HFF-Myc (cell line): ENCODE measurements at regions not wholly inside any gene's neighbourhood (a gene's known extent, or its start where the extent isn't known, plus 50 kb on each side); places are given as distances from the start of the nearest gene placed in this dataset.

Experiments
- DNase-seq: peaks from one replicate; pipeline ENCODE4 v3.0.0-alpha.2; 2011; ENCODE audit warnings: low read depth; ENCODE audit errors: extremely low read depth
- H3K4me3 ChIP-seq: replicated peaks from 2 replicates; pipeline ENCODE4 v1.5.1; 2011; ENCODE audit warnings: low read depth, mild to moderate bottlenecking, control low read depth, low read length
- CTCF ChIP-seq: IDR thresholded peaks from 2 replicates; pipeline ENCODE4 v1.5.1; 2012; ENCODE audit warnings: mild to moderate bottlenecking, low read depth, low read length, control low read depth; ENCODE audit errors: missing control alignments

DNA sequence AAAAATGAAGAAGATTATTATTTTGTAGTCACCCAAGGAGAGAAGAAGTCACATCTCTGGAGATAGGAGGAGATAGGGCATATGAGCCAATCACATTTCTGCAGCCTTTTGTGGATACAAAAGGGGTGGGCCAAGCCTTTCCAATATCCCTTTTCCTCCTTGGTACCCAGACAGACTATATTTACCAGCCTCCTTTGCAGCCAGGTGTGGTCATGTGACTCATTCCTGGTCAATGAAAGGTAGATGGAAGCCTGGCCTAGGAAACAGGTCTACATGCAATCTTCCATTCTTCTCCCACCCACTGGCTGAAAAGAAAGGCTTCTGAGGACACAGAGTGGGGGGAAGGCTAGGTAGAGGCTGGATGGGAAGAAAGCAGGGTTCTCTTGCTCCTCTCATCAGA is 58.1 kb upstream of the ERG start:
- no peak for TF ChIP-seq CTCF
- H3K4me3 ChIP-seq: no peak overlapping the region
- no peak for DNase-seq

- no peak overlapping the region for H3K4me3 ChIP-seq
- no peak for DNase-seq
- TF ChIP-seq CTCF: no peak
Measured at GRCh38 chr21:38561205-38561604, 62.9 kb upstream of the ERG start.

DNA sequence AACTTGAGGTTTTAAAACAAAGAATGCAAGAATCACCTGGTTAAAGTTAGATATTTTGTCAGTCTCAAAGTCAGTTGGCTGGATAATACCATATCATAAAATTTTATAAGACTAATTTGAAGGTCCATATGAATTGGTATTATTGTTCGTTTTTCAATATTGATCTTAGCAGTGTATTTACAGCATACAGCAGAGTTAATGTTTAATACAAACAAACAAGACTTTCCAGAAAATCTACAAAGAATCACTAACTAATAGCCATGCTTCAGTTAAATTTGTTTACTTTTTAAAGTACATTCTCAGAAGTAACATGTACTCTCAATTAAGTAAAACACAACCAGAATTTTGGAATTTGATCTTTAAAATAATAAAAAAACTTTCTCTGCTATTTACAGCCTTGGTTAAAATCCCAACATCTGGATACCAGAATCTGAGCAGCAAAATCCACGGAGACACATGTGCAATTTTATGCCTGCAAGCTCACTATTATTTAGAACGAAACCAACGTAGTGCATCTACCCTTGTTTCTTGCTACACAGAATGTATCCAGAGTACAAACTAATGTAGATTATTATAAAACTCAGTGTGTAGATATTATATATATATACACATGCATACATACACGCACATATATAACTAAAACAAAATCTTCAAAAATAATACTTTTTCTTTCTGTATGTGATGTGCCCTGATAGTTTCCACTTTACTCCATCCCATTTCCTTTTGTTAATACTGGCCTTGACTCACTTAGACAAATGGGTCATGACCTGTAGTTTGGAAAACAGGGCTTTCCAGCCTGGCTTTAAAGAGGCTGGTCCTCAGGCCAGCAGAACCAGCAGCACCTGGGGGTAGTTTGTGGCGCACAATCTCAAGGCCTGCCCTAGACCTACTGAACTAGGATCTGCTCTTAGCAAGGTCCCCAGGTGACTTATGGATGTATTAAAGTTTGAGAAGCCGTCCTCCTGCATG is 63.6 kb upstream of the ERG start:
- no peak overlapping the region for H3K4me3 ChIP-seq
- peak; percentile 10 for DNase-seq
- no peak for TF ChIP-seq CTCF

DNA sequence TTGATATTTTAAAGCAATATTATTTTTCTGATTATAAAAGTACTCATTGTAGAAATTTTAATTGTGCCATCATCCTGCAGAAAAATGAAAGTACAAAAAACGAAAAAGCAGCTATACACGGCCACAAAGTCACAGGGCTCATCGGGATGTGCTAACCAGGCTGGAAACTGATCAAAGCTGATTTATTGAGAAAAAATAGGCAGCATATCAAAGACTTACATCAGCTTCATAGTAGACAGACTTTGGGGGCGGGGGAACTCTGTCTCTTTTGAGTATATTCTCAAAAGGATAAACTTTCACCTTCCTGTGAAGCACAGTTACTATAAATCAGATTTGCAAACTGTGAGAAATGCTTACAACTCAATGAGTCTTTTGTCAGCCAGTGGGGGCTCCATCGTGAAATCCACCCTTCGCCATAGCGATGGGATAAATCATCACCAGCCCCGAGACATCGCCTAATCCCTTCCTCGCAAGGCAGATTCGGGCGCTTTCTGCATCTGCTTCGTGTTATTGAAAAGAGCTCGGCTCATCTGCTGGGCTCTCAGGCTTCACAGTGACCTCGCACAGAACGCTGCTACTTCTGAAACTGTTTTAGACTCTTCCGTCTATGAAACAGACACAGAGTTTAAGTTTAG is 69.2 kb upstream of the ERG start:
- H3K4me3 ChIP-seq: no peak overlapping the region
- DNase-seq: peak; percentile 21
- no peak for TF ChIP-seq CTCF

- H3K4me3 ChIP-seq: no peak overlapping the region
- TF ChIP-seq CTCF: no peak
- DNase-seq: no peak
Measured at GRCh38 chr21:38567970-38568360, 69.7 kb upstream of the ERG start.

DNA sequence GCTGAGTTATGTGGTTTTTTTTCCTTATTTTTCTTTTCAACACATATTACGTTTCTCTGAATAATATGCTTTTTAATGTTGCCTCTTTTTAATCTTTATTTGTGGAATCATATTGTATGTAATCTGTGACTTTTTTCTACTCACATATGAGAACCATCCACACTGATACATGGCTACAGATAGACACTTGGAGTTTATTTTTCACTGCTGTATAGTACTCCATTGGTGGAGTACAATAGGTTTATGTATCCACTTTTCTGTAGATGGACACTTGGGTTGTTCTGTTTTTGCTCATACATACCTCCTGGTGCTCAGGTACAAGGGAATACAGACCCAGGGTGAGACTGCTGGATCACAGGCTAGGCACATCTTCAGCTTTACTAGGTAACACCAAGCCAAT is 71.5 kb upstream of the ERG start:
- H3K4me3 ChIP-seq: no peak overlapping the region
- TF ChIP-seq CTCF: no peak
- DNase-seq: no peak
